RPMI7951 (cell line): ENCODE measurements at regions not wholly inside any gene's neighbourhood (a gene's known extent, or its start where the extent isn't known, plus 50 kb on each side); places are given as distances from the start of the nearest gene placed in this dataset.

Source experiments
- DNase-seq: peaks from one replicate; pipeline ENCODE4 v3.0.0-alpha.2; 2012; ENCODE audit warnings: low read depth

- peak; percentile 74 for DNase-seq
Observed at GRCh38 chr16:51666821-51667220, 515.8 kb upstream of the SALL1 start.

GRCh38 chr16:51666074-51666473, 515.0 kb upstream of the SALL1 start:
- DNase-seq, result peak; percentile 68

- no peak for DNase-seq
Observed at GRCh38 chr16:51665436-51665998, 514.4 kb upstream of the SALL1 start.

GRCh38 chr16:51658531-51658930, 507.5 kb upstream of the SALL1 start:
- no peak for DNase-seq

- DNase-seq, result no peak
Observed at GRCh38 chr16:51657848-51658247, 506.8 kb upstream of the SALL1 start.

- no peak for DNase-seq
Observed at GRCh38 chr16:51655249-51655648, 504.2 kb upstream of the SALL1 start.

- DNase-seq, result peak; percentile 42
Observed at GRCh38 chr16:51651061-51651466, 500.0 kb upstream of the SALL1 start.

GRCh38 chr16:51649631-51650030, 498.6 kb upstream of the SALL1 start:
- no peak for DNase-seq

- peak; percentile 90 for DNase-seq
Observed at GRCh38 chr16:51648526-51648925, 497.5 kb upstream of the SALL1 start.

- DNase-seq, result peak; percentile 89
Observed at GRCh38 chr16:51641191-51641765, 490.2 kb upstream of the SALL1 start.

GRCh38 chr16:51640196-51640595, 489.1 kb upstream of the SALL1 start:
- no peak for DNase-seq

- peak; percentile 70 for DNase-seq
Observed at GRCh38 chr16:51638339-51639135, 487.5 kb upstream of the SALL1 start.

- peak; percentile 84 for DNase-seq
Observed at GRCh38 chr16:51637770-51638094, 486.7 kb upstream of the SALL1 start.

GRCh38 chr16:51636920-51637769, 486.1 kb upstream of the SALL1 start:
- DNase-seq, result peak; percentile 99

GRCh38 chr16:51635181-51635580, 484.1 kb upstream of the SALL1 start:
- DNase-seq, result no peak

- no peak for DNase-seq
Observed at GRCh38 chr16:51630076-51630475, 479.0 kb upstream of the SALL1 start.

GRCh38 chr16:51629576-51629975, 478.5 kb upstream of the SALL1 start:
- no peak for DNase-seq

GRCh38 chr16:51624080-51624775, 473.2 kb upstream of the SALL1 start:
- peak; percentile 93 for DNase-seq

- peak; percentile 90 for DNase-seq
Observed at GRCh38 chr16:51621610-51622009, 470.5 kb upstream of the SALL1 start.

GRCh38 chr16:51615141-51615540, 464.1 kb upstream of the SALL1 start:
- peak; percentile 38 for DNase-seq

- DNase-seq, result no peak
Observed at GRCh38 chr16:51607201-51607651, 456.2 kb upstream of the SALL1 start.

GRCh38 chr16:51596247-51596646, 445.2 kb upstream of the SALL1 start:
- DNase-seq, result no peak
